ENCODE measurements at regions not wholly inside any gene's neighbourhood (a gene's known extent, or its start where the extent isn't known, plus 50 kb on each side); places are given as distances from the start of the nearest gene placed in this dataset.

GRCh38 chrY:19208915-19209314, 435.4 kb upstream of the HSFY2 start:
- H3K27ac ChIP-seq: no peak overlapping the region
- TF ChIP-seq CTCF (conservative IDR thresholded peaks at IDR 0.05): no peak

- H3K27ac ChIP-seq: no peak overlapping the region
- TF ChIP-seq CTCF (conservative IDR thresholded peaks at IDR 0.05): no peak
Observed at GRCh38 chrY:19207048-19207447, 433.5 kb upstream of the HSFY2 start.

- no peak for TF ChIP-seq CTCF (conservative IDR thresholded peaks at IDR 0.05)
- H3K27ac ChIP-seq: no peak overlapping the region
Observed at GRCh38 chrY:19180824-19181223, 407.3 kb upstream of the HSFY2 start.

GRCh38 chrY:19168202-19168565, 394.6 kb upstream of the HSFY2 start:
- peak overlapping the region; percentile 74 for H3K27ac ChIP-seq
- TF ChIP-seq CTCF (conservative IDR thresholded peaks at IDR 0.05): no peak

- peak overlapping the region; percentile 74 for H3K27ac ChIP-seq
- no peak for TF ChIP-seq CTCF (conservative IDR thresholded peaks at IDR 0.05)
Observed at GRCh38 chrY:19167319-19168201, 394.0 kb upstream of the HSFY2 start.

- TF ChIP-seq CTCF (conservative IDR thresholded peaks at IDR 0.05): no peak
- no peak overlapping the region for H3K27ac ChIP-seq
Observed at GRCh38 chrY:19148783-19149182, 375.2 kb upstream of the HSFY2 start.

GRCh38 chrY:19146296-19146695, 372.8 kb upstream of the HSFY2 start:
- TF ChIP-seq CTCF (conservative IDR thresholded peaks at IDR 0.05): no peak
- H3K27ac ChIP-seq: no peak overlapping the region
